HG03354 (cell line): ENCODE measurements at regions not wholly inside any gene's neighbourhood (a gene's known extent, or its start where the extent isn't known, plus 50 kb on each side); places are given as distances from the start of the nearest gene placed in this dataset.
"Not testable (repeated sequence)": the region's sequence is repeated elsewhere in the genome, so short reads cannot be mapped to it uniquely, and the experiment has no call there.

Experiments
- ATAC-seq: cut with Tn5 transposase; IDR thresholded peaks from one replicate; pipeline ENCODE4 v1.9.1; 2021; ENCODE audit warnings: mild to moderate bottlenecking; ENCODE audit not compliant: unreplicated experiment, poor library complexity, severe bottlenecking

GRCh38 chrX:973010-973632, 239.3 kb downstream of the CRLF2 start:
- no peak for ATAC-seq

GRCh38 chrX:968148-968965, 244.1 kb downstream of the CRLF2 start:
- ATAC-seq: no peak

- no peak for ATAC-seq
Measured at GRCh38 chrX:966396-967070, 245.9 kb downstream of the CRLF2 start.

GRCh38 chrX:964831-965416, 247.5 kb downstream of the CRLF2 start:
- ATAC-seq: peak; percentile 57

- ATAC-seq: no peak
Measured at GRCh38 chrX:960821-961220, 251.6 kb downstream of the CRLF2 start.

GRCh38 chrX:959595-959994, 252.9 kb downstream of the CRLF2 start:
- no peak for ATAC-seq

- ATAC-seq: not testable (repeated sequence)
Measured at GRCh38 chrX:955168-955781, 257.2 kb downstream of the CRLF2 start.

GRCh38 chrX:953879-954482, 258.5 kb downstream of the CRLF2 start:
- no peak for ATAC-seq

GRCh38 chrX:952816-953215, 259.6 kb downstream of the CRLF2 start:
- no peak for ATAC-seq

- not testable (repeated sequence) for ATAC-seq
Measured at GRCh38 chrX:947262-947661, 265.2 kb downstream of the CRLF2 start.

- no peak for ATAC-seq
Measured at GRCh38 chrX:943035-943434, 269.4 kb downstream of the CRLF2 start.

- ATAC-seq: no peak
Measured at GRCh38 chrX:940691-941090, 271.8 kb downstream of the CRLF2 start.

GRCh38 chrX:936979-937769, 275.3 kb downstream of the CRLF2 start:
- no peak for ATAC-seq

GRCh38 chrX:933611-934010, 278.8 kb downstream of the CRLF2 start:
- ATAC-seq: no peak

GRCh38 chrX:928606-929005, 283.8 kb downstream of the CRLF2 start:
- ATAC-seq: no peak

- no peak for ATAC-seq
Measured at GRCh38 chrX:926991-927390, 285.5 kb downstream of the CRLF2 start.

- no peak for ATAC-seq
Measured at GRCh38 chrX:926070-926469, 286.4 kb downstream of the CRLF2 start.

- ATAC-seq: no peak
Measured at GRCh38 chrX:925652-926061, 286.8 kb downstream of the CRLF2 start.

- ATAC-seq: no peak
Measured at GRCh38 chrX:925094-925493, 287.4 kb downstream of the CRLF2 start.
